ENCODE measurements at regions not wholly inside any gene's neighbourhood (a gene's known extent, or its start where the extent isn't known, plus 50 kb on each side); places are given as distances from the start of the nearest gene placed in this dataset.
A peak's percentile ranks its signal among the peaks of the same experiment; 100 is the strongest.

DNA sequence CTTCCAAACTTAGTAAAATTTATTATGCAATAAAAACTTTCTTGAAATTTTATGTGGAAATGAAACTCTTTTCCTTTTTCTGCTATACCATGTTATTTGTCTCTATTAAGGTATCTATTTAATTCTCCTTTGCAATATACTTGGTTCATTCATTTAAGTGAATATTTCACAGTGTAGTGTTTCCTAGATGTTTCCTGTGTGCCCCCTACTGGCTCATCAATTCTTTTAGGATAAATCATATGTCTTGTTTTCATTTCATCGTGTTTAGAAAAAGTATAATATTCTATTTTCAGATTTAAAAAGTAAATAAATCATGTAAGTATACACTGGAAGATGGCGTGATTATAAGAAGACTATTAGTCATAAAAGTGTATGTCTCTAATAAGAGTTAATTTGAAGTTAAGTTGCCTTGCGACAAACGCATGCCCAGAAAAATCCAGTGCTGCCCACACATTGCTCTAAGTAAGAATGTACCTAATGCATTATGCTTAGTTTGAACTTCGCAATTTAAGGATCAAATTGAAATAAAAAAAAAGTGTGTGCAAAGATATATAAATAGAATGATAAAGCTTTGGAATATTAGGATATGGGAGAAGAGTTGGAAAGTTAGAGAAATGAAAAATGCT lies 525.4 kb downstream of the KCNJ3 start:
- TF ChIP-seq RAD21 (IDR thresholded peaks at IDR 0.05 in 1 of 2, conservative IDR thresholded peaks at IDR 0.05 in 1 of 2; ENCODE audit: low read depth in 2 of 2, low read length in 2 of 2) (peak in 1 of 2 experiments; percentile 63; a peak in 3 of 4 replicates), TAF7 (optimal IDR thresholded peaks at IDR 0.05; ENCODE audit: borderline replicate concordance, low read depth, low read length) (no peak), KDM5A (IDR thresholded peaks at IDR 0.05; ENCODE audit: low read length) (no peak)
- TF ChIP-seq, protein P1, sequence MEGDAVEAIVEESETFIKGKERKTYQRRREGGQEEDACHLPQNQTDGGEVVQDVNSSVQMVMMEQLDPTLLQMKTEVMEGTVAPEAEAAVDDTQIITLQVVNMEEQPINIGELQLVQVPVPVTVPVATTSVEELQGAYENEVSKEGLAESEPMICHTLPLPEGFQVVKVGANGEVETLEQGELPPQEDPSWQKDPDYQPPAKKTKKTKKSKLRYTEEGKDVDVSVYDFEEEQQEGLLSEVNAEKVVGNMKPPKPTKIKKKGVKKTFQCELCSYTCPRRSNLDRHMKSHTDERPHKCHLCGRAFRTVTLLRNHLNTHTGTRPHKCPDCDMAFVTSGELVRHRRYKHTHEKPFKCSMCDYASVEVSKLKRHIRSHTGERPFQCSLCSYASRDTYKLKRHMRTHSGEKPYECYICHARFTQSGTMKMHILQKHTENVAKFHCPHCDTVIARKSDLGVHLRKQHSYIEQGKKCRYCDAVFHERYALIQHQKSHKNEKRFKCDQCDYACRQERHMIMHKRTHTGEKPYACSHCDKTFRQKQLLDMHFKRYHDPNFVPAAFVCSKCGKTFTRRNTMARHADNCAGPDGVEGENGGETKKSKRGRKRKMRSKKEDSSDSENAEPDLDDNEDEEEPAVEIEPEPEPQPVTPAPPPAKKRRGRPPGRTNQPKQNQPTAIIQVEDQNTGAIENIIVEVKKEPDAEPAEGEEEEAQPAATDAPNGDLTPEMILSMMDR (IDR thresholded peaks at IDR 0.05; ENCODE audit: control extremely low read depth in 1 of 3, insufficient read depth in 1 of 3, low read depth in 1 of 3, low read length in 3 of 3), result peak in 2 of 3 experiments; percentile 16 to 28; a peak in 2 of 4 replicates
- H3K4me2 ChIP-seq (ENCODE audit: insufficient read depth in 1 of 2, low read depth in 2 of 2, low read length in 2 of 2), result no peak overlapping the region
- no peak overlapping the region for H4K5ac ChIP-seq (ENCODE audit: insufficient read length, low read depth, low read length)
- H3K9ac ChIP-seq (replicated peaks in 1 of 4; ENCODE audit: extremely low read depth in 1 of 4, low read depth in 3 of 4, low read length in 3 of 4), result no peak overlapping the region
- no peak overlapping the region for H3K27ac ChIP-seq (ENCODE audit: low read depth, low read length)
- no peak overlapping the region for H4K8ac ChIP-seq (ENCODE audit: extremely low read depth, insufficient read depth, low read length)
- H3K27me3 ChIP-seq (replicated peaks in 1 of 4; ENCODE audit: control insufficient read depth in 3 of 4, extremely low read depth in 1 of 4, insufficient read depth in 3 of 4, low read length in 3 of 4), result no peaks in the 10 kb centered on the region
- no peak overlapping the region for H2BK12ac ChIP-seq (ENCODE audit: low read depth, low read length)
- ChIA-PET CTCF (ENCODE audit: partially characterized antibody) (interaction anchor here (0.9 to 1.5 kb wide), 4 partner anchors 39 to 822 kb away, joined by 3 to 4 read pairs (median 4); no protein-coding TSS in a partner anchor), POLR2A (ENCODE audit: partially characterized antibody) (no interaction called here)
- no peak overlapping the region for H3K14ac ChIP-seq (ENCODE audit: insufficient read length)
- no peak overlapping the region for H3K23ac ChIP-seq (ENCODE audit: insufficient read length)
- H2BK5ac ChIP-seq (ENCODE audit: low read depth, low read length), result no peak overlapping the region
- no peak overlapping the region for H3K4ac ChIP-seq (replicated peaks; ENCODE audit: insufficient read length, low read depth, low read length)
- H3K36me3 ChIP-seq (ENCODE audit: control insufficient read depth in 2 of 4, insufficient read depth in 4 of 4, low read length in 3 of 4), result no peaks in the 10 kb centered on the region
- no peak overlapping the region for H2BK120ac ChIP-seq (replicated peaks; ENCODE audit: low read depth, low read length)
- FAIRE-seq (no peak), DNase-seq (ENCODE audit: low read depth in 1 of 2, low spot score in 2 of 2) (no peak)
- no peak overlapping the region for H2BK20ac ChIP-seq (ENCODE audit: low read length)
- H3K4me3 ChIP-seq (ENCODE audit: extremely low read depth in 1 of 4, insufficient read depth in 2 of 4, low read depth in 3 of 4, low read length in 4 of 4), result no peak overlapping the region
- H3K79me1 ChIP-seq (ENCODE audit: low read depth, low read length), result no peaks in the 10 kb centered on the region
- H3K56ac ChIP-seq (replicated peaks; ENCODE audit: insufficient read length, low read depth, low read length), result no peak overlapping the region
- H3K9me3 ChIP-seq (ENCODE audit: insufficient read depth in 2 of 2, low read depth in 1 of 2, low read length in 1 of 2), result no peaks in the 10 kb centered on the region
- no peaks in the 10 kb centered on the region for H3K79me2 ChIP-seq (ENCODE audit: control insufficient read depth in 1 of 2, insufficient read depth in 2 of 2, low read length in 2 of 2)
- no peak overlapping the region for H2AK5ac ChIP-seq (ENCODE audit: low read depth, low read length)
- 81% methylated on average over 5 of the region's 5 CpGs; no CpG with 5 or more reads in 1 of the 2 experiments for WGBS, 2 experiments (ENCODE audit: extremely low coverage in 1 of 2, insufficient coverage in 1 of 2, insufficient read length in 1 of 2, insufficient replicate concordance in 2 of 2, low coverage in 1 of 2, low lambda C conversion rate in 2 of 2, missing lambda C conversion rate in 1 of 2)
- no peak overlapping the region for H2BK15ac ChIP-seq (ENCODE audit: low read length)
- no peak overlapping the region for H3K18ac ChIP-seq (ENCODE audit: extremely low read depth, low read length)
- no peaks in the 10 kb centered on the region for H3K4me1 ChIP-seq (replicated peaks in 1 of 4; ENCODE audit: control insufficient read depth in 3 of 4, insufficient read depth in 4 of 4, low read length in 3 of 4)
- no peaks in the 10 kb centered on the region for H4K20me1 ChIP-seq (replicated peaks in 1 of 2; ENCODE audit: control insufficient read depth in 1 of 2, insufficient read depth in 2 of 2, low read length in 2 of 2)
- no peaks in the 10 kb centered on the region for H3K23me2 ChIP-seq (ENCODE audit: low read depth, low read length)
- no peak overlapping the region for H4K91ac ChIP-seq (replicated peaks; ENCODE audit: insufficient read length, low read length)
- no peak overlapping the region for H2AFZ ChIP-seq (ENCODE audit: low read length)

Data from H1 (cell line).